ENCODE measurements at regions not wholly inside any gene's neighbourhood (a gene's known extent, or its start where the extent isn't known, plus 50 kb on each side); places are given as distances from the start of the nearest gene placed in this dataset.

GRCh38 chr6:99741092-99741491 is 134.5 kb downstream of the PRDM13 start (continued):
- TF ChIP-seq CHD7 (IDR thresholded peaks at IDR 0.05; ENCODE audit: insufficient replicate concordance, low read length) (no peak), MAX (IDR thresholded peaks at IDR 0.05) (no peak), CHD1 (IDR thresholded peaks at IDR 0.05; ENCODE audit: low read depth, low read length) (no peak)

All from H1 (cell line).